HG03520 (cell line): ENCODE measurements at regions not wholly inside any gene's neighbourhood (a gene's known extent, or its start where the extent isn't known, plus 50 kb on each side); places are given as distances from the start of the nearest gene placed in this dataset.

Source experiments
- ATAC-seq: cut with Tn5 transposase; IDR thresholded peaks from one replicate; pipeline ENCODE4 v1.9.1; 2021; ENCODE audit warnings: mild to moderate bottlenecking, moderate library complexity; ENCODE audit not compliant: unreplicated experiment

DNA sequence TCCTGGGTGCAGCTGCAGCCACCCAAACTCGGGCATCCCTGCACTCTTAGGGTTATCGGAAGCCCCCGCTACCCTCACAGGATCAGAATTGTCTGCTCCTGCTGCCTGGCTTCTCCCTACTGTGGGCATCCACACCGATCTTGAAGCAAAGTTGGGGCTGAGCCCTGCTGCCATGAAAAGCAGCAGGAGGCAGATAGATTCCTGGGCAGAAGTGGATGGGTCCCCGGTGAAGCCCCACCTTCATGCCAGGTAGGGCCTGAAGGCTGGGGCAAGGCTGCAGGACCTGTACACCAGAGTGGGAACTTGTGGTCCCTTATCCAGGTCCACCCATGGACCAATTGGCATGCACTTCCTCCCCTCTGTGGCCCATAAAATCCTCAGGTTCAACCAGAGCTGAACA is 922.6 kb upstream of the KCND2 start:
- ATAC-seq: no peak

DNA sequence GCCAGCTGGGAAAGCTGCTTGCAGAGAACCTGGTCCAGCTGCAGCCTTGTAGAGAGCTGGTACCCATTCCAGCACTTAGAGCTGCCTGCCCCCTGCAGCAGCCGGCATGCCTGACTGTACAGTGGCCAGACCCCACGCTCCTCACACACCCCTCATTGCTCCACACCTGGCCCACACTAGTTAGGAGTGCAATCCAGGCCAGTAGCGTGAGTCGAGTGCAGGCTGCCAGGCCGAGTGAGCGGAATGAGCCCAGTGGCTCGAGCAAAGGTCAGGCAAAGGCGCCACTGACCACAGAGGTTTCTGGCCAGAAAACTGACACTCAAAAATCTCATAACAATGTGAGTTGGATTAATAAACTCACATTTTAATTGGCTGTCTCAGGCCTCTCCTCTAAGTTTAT is 921.7 kb upstream of the KCND2 start:
- no peak for ATAC-seq

DNA sequence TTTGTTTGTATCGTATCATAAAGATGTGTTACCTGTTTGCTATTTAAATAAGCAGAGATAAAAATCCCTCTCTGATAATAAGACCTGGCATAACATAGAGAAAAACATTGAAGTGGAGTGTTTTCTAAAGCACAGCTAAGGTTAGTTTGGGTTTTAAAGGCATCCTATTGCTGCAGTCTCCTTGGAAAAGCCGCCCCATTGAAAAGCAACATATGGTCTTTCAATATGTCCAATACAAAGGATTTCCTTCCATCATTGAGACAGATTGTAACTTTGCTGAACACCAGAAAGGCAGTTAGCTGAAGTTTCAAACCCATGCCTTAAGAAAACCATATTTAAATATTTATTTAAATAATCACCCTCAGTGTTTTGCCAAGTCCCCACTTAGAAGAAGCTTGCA is 898.5 kb upstream of the KCND2 start:
- no peak for ATAC-seq

DNA sequence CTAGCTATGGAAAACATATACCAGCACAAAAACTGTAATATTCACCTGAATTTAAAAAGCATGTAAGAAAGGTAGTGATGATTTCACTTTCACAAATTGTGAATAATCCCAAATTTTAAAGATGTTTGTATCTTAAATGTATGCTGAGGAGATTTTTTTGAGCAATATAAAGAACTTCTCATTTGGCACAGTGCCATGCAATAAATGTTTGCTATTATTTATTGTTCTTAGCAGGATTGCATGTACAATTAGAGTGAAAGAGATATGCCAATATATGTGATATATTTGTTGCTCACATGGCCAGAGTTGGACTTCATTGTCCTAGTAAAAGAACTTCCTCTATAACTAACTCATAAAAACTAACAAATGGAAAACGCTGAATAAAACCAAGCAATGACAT is 895.1 kb upstream of the KCND2 start:
- ATAC-seq: no peak

DNA sequence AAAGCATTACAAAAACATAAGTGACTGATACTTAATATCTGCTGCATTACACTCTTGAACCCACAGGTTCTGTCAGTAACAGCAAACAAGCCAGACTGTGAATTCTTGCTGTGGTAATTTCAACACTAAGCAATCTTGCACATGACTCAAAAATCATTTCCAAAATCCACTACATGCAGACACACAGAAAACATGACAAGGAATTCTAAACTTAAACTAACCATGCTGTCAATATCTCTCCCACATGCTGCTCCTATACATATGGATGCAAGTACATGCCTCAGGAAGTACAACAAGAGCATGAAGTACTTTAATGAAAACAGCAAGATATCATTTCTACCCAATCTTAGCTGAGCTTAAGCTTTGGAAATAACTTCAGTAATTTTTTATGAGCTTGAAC is 890.2 kb upstream of the KCND2 start:
- ATAC-seq: no peak

DNA sequence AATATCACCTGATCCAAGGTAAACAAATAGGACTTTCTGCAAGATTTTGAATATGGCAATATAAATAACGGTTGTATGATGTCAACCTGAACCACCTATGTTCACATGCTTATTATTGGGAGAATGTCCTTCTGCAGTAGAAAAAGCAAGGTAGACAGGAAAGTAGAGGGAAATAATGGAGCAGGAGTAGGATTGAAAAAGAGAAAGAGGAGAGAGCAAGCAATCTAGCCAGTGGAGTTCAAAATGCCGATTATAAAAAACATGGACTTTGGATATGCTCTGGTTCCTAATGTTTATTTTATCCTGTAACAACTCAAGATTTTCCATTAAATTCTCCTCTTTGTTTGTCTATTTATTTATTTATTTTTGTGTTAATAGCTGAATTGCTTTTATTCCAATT is 878.0 kb upstream of the KCND2 start:
- no peak for ATAC-seq

DNA sequence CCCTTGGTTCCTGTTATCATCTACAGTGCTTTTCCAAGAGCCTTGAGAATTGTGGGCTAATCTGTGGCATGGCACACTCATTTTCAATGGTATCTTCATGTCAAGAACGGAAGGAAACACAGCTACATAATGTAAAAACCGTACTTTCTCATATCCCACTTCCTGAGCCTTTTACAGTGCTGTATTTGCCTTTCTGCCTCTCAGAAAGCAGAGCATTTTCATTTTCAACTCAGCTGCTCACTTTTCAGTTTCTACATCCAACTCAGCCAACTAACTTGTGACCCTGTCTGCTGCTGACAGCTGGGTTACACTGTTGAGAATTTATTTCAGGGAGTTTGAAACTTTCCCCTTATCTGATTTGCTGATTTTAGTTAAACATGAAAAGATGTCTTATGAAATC is 875.8 kb upstream of the KCND2 start:
- peak; percentile 90 for ATAC-seq

DNA sequence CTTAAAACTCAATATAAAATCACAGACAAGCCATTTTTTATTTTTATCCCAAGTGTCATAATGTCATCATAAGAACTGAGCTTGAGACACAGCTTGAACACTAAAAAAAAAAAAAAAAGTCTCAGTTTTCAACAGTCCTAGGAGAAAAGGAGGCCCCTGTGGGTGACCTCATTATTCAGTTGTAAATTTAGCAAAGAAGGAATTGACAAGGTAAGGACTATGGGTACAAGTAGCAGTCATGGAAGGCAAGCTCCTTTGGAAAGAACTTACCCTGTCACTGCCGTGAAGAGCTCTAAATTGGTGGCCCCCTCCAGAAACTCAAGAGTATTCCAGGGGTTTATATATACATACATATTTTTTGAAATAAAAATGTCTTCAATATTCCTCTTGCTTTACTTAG is 864.4 kb upstream of the KCND2 start:
- no peak for ATAC-seq

DNA sequence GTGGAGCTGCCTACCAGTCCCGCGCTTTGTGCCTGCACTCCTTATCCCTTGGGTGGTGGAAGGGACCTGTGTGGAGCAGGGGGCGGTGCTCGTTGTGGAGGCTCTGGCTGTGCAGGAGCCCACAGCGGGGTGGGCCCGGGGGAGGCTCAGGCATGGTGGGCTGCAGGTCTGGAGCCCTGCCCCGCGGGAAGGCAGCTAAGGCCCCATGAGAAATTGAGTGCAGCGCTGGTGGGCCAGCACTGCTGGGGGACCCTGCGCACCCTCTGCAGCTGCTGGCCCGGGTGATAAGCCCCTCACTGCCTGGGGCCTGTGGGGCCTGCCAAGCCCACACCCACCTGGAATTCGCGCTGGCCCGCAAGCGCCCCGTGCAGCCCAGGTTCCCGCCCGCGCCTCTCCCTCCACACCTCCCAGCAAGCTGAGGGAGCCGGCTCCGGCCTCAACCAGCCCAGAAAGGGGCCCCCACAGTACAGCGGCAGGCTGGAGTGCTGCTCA is 859.6 kb upstream of the KCND2 start:
- ATAC-seq: no peak

DNA sequence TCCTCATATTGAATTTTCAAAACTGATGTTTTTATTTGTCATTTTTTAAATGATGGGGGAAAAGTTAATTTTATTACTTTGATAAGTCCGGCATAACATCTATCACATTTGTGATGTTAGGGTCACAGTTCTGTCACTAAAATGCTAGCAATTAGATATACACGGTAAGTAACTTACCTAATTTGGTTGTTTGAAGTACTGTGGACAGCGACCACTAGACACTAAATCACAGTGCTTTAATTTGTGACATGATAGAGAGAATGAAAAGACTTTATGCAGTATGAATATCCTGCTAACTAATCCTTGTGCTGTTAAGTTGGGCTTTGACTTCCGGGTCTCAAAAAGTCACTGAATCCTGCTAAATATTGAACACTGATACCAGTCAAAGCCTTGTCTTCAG is 857.3 kb upstream of the KCND2 start:
- ATAC-seq: no peak

DNA sequence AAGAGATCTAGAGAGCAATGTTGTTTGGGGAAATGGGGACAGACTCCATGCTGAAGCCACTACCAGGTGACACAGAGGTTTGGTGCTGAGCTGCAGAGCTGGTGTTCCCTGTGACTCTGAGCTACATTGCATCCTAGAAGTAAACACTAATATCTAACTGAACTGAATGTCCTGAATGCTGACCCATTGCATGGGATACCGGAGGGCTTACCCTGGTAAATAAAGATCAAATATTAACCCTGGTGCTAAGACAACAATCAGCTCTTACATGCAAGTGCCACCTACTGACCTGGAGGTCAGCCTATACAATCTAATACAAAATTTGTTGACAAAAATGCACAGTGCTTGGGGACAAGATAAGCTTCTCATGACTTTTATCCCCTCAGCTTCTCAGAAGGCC is 851.3 kb upstream of the KCND2 start:
- no peak for ATAC-seq

DNA sequence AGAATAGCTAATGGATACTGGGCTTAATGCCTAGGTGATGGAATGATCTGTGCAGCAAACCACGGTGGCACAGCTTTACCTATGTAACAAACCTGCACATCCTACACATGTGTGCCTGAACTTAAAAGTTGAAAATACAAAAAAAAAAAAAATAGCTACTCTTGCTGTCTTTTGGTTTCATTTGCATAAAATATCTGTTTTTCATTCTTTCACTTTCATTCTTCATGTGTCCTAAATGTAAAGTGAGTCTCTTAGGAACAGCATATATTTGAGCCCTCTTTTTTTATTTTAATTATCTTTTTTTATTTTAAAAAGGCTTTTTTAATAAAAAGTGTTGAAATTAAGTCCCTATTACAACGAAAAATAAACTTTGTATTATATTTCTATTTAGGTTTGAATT is 836.1 kb upstream of the KCND2 start:
- no peak for ATAC-seq

DNA sequence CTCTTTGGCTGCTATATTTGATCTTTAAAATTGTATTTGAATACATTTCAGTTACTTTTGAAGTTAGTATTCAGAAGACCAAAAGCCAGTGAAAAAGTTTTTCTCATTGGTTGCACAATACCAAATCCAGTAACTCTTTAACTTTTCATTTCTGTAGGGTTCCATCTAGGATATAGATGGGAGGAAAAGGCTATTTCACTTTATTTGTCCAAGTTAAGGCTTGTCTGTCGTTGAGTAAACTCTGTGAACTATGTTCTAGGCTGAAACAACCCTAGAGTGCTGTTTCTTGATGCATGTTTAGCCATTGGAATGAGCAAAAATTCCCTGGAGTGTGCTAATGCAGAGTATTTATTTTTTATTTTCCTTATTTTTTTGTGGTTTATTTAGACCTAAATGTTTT is 834.7 kb upstream of the KCND2 start:
- ATAC-seq: no peak

DNA sequence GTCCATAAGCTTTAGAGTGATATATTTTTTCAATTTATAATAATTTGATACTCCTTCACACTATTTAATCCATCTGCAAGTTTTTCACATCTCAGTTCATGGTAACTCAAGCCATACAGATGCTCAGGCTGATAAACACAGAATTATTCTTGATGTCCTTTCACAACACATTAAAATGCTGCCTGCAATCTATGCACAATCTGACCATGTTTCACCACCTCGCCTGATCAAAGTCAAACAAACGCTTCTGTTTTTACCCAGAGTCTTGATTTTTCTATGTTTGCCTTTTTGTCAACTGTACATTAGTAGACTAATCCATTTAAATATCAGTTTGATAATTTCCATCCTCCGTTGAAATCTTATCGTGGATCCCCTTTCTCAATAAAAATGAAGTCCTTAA is 833.8 kb upstream of the KCND2 start:
- no peak for ATAC-seq

DNA sequence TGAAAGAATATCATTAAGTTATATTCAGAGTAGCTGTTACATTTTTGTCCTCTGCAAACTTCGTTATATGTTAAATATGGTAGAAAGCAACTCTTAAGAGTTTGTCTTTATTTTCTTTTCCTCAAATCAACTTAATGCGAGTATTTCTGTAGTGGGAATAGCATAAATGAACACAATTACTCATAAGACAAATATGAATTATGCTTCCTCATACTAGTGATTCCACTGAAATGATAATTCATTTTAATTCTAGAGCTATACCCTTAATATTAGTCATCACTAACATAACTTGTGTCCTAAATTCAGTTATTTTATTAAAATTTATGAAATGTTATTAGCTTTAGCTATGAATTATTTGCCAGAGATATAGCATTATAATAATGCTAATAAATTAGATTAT is 820.6 kb upstream of the KCND2 start:
- ATAC-seq: no peak

DNA sequence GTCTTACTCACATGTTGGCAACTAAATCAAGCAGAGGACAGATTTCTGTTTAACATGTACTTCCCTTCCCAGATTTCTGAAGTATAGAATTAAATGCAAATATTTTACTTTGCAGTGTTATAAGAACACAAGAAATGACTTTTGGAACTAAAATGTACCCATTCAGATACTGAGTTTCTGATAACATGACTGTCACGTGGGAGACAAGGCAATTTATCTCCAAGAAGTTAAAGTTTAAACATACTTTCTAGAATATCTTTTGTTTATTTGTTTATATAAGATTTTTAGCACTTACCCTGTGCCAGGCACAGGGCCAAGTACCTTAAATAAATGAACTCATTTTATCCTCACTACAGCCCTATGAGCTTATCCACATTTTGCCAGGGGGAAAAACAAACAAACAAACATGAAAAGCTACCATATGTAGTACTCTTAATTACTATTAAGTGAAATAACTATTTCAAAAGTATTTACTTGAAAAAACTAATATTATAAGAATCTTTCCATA is 807.1 kb upstream of the KCND2 start:
- ATAC-seq: no peak

DNA sequence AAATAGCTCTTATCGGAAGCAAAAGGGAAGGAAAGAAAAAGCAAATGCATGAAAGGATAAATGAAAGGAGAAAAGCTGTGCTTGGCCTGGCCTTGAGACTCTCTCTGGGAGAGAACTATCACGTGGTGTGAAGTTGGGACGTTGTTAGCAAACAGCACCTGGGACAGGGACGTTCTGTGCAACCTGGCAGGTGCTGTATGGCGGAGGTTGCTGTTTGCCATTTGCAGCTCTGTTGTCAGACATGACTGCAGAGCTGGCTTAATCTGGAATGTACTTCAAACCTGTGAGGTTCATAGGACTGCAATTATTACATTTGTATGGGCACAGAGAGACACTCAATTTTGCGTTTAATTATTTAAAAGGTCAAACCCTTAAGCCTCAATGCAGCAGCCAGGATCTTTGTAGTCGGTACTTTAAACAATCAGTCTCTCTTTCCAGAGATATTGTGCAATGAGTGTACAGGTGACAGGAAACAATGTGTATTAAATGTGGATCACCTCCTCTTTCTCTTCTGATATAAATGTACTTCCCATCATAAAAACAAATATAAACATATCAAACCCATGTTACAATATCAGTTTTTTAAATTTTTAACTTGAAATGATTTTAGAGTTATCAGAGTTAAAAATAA is 800.5 kb upstream of the KCND2 start:
- no peak for ATAC-seq

DNA sequence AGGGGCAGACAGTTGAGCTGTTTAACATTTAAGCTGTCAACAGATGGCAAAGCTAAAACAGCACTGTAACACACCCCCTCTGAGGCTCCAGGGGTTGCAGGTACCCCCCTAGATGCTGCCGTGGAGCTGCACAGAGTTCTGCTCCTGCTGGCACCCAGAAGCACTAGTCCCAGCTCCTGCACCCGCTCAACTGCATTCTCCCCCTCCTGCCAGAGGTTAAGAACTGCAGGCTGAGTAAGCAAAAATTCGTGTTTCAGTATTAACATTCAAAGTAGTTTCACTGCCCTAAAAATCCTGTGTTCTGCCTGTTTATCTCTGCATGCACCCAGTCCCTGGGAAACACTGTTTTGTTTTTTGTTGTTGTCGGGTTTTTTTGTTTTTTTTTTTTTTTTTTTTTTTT is 790.8 kb upstream of the KCND2 start:
- peak; percentile 96 for ATAC-seq

DNA sequence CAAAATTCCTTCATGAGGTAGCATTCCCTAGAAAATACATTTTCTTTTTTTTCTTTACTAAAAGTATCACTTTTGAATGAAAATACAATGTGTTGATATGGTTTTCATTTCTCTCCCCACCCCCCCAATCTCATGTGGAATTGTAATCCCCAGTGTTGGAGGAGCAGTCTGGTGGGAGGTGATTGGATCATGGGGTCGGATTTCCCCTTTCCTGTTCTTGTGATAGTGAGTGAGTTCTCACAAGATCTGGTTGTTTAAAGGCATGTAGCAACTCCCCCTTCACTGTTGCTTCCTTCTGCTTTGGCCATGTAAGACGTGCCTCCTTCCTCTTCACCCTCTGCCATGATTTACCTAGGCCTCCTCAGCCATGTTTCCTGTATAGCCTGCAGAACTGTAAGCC is 790.3 kb upstream of the KCND2 start:
- ATAC-seq: no peak

DNA sequence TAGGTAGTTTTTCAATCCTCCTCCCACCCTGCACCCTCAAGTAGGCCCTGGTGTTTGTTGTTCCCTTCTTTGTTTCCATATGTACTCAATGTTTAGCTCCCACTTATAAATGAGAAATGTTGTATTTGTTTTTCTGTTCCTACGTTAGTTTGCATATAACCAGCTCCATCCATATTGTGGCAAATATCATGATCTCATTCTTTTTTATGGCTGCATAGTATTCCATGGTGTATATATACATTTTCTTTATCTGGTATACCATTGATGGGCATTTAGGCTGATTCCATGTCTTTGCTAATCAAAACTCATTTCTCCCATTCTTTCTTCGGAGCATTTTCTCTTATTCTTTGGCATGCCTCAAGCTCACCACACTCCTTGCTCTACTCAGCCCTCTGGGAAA is 789.6 kb upstream of the KCND2 start:
- no peak for ATAC-seq

DNA sequence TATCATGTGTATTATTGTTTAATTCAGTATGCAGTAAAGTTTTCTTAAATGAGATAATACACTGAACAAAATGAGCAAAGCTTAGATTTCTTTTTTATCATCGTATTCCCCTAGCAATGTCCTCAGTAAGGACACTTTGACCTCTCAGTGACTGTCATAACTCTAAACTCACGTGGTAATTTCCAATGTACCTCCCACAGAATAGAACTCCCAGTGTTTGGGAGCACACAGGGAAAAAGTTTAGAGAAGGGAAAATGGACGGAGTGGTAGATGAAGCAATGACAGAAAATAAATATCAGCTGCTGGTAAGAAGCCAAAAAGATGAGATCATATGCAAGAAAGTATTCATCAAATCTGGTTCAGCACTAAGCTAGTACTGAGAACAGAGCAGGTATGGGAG is 758.6 kb upstream of the KCND2 start:
- no peak for ATAC-seq

DNA sequence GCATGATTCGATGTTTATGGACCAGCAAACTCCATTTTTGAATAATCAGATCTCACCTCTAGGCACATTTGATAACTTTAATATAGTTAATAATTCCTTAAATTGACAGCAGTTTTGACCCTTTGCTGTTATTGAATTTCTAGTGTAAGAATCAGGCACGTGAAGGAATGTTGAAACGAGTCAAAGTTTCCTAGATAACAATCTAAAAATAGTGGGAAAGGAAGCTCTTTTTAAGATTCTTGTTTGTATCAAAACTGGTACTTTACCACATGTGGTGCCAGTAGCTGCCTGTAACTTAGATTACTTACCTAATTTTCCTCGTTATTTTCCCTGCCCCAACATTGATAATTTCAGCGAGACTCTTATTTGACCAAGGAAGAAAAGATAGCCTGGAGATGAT is 757.8 kb upstream of the KCND2 start:
- ATAC-seq: no peak

DNA sequence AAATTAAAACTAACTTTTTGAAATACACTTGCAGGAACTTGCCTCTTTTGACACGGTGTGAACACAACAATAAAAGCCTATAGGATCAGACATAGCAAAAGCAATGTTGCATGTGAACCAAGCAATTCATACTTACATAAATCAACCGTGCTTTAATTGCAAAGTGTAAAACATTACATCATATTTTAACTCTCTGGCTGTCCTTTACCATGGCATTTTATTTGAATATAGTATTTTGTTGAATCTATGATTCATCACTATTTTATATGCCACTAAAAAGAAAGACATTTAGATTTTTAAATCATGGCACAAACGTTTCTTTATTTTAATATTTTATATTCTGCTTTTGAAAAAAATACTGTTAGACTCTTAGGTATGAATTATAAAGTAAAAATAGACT is 757.0 kb upstream of the KCND2 start:
- ATAC-seq: no peak
